Motor neuron (in vitro differentiated cells): ENCODE measurements at regions not wholly inside any gene's neighbourhood (a gene's known extent, or its start where the extent isn't known, plus 50 kb on each side); places are given as distances from the start of the nearest gene placed in this dataset.
A peak's percentile ranks its signal among the peaks of the same experiment; 100 is the strongest.

Experiments
- ATAC-seq, 8 experiments: fragments of 200-7000 bp; cut with Tn5 transposase; replicated peaks in 6 of 8; 2 replicates each; pipeline ENCODE4 v1.8.0; 2021; ENCODE audit warnings: mild to moderate bottlenecking in 8 of 8, moderate library complexity in 8 of 8
- H3K27ac ChIP-seq, 2 donors: fragments of 250-450 bp; sonication (Bioruptor Pico); 2 replicates each; pipeline ENCODE4 v1.9.0; 2021; ENCODE audit warnings: antibody characterized with exemption in 2 of 2, mild to moderate bottlenecking in 2 of 2, moderate library complexity in 1 of 2
- H3K4me1 ChIP-seq, 2 donors: fragments of 250-450 bp; sonication (Bioruptor Pico); replicated peaks in 1 of 2; 2 replicates each; pipeline ENCODE4 v1.6.1; 2021; ENCODE audit warnings: antibody characterized with exemption in 2 of 2, mild to moderate bottlenecking in 2 of 2, moderate library complexity in 1 of 2
- H3K4me3 ChIP-seq, 5 donors: fragments of 250-450 bp; sonication (Bioruptor Pico); 2 replicates each; pipeline ENCODE4 v1.9.0; 2021; ENCODE audit warnings: antibody characterized with exemption in 5 of 5, mild to moderate bottlenecking in 5 of 5, moderate library complexity in 4 of 5
- WGBS, 10 experiments: fragments of 450-650 bp; shearing (Covaris generic); methylation state at CpG; one replicate each; pipeline ENCODE4 v1.0.0; 2022; 5-methylcytosine and 5-hydroxymethylcytosine counted together
- in situ Hi-C, 9 experiments: fragments of 400-800 bp; cut with MboI; loops; one replicate each; pipeline ENCODE4 v1.15.0; 2021; ENCODE audit warnings: low sequenced_read_pairs in 9 of 9, low pct_unique_long_range_greater_than_20kb in 2 of 9; ENCODE audit not compliant: unreplicated experiment in 9 of 9

- in situ Hi-C loops: loop anchor here in 1 of 9 experiments (25.0 kb wide), 1 partner anchor 341 kb away; no protein-coding TSS in a partner anchor
- no peak for ATAC-seq
- Histone ChIP-seq H3K4me3 (no peak overlapping the region), H3K4me1 (no peaks in the 10 kb centered on the region), H3K27ac (no peak overlapping the region)
- 20 to 100% (median 57%) methylated on average over 1 to 4 of the region's 4 CpGs; no CpG with 5 or more reads in 2 of the 10 experiments for WGBS, 10 experiments
These were observed 294.0 kb upstream of the SMARCA2 start for GRCh38 chr9:1721196-1721595.

GRCh38 chr9:1722404-1722803 lies 292.7 kb upstream of the SMARCA2 start:
- ATAC-seq: peak in 5 of 8 experiments; percentile 35 to 79 (median 46)
- WGBS, 10 experiments: 0 to 100% (median 71%) methylated on average over 1 of the region's 1 CpG; no CpG with 5 or more reads in 6 of the 10 experiments
- in situ Hi-C loops: loop anchor here in 1 of 9 experiments (25.0 kb wide), 1 partner anchor 340 kb away; no protein-coding TSS in a partner anchor
- Histone ChIP-seq H3K4me3 (no peak overlapping the region), H3K27ac (no peak overlapping the region), H3K4me1 (no peaks in the 10 kb centered on the region)

GRCh38 chr9:1723522-1724015 lies 291.6 kb upstream of the SMARCA2 start:
- peak in 2 of 8 experiments; percentile 66 to 83 for ATAC-seq
- H3K4me3 ChIP-seq: no peak overlapping the region
- no peak overlapping the region for H3K27ac ChIP-seq
- H3K4me1 ChIP-seq: no peaks in the 10 kb centered on the region
- WGBS, 10 experiments: 36 to 91% (median 71%) methylated on average over 1 to 3 of the region's 3 CpGs; no CpG with 5 or more reads in 1 of the 10 experiments
- in situ Hi-C loops: loop anchor here in 1 of 9 experiments (25.0 kb wide), 1 partner anchor 339 kb away; no protein-coding TSS in a partner anchor

GRCh38 chr9:1726993-1727759 lies 288.0 kb upstream of the SMARCA2 start:
- ATAC-seq: peak in 2 of 8 experiments; percentile 18 to 85
- 33 to 100% (median 80%) methylated on average over 1 to 4 of the region's 4 CpGs; no CpG with 5 or more reads in 1 of the 10 experiments for WGBS, 10 experiments
- in situ Hi-C loops: loop anchor here in 1 of 9 experiments (25.0 kb wide), 1 partner anchor 110 kb away; no protein-coding TSS in a partner anchor
- Histone ChIP-seq H3K4me1 (no peaks in the 10 kb centered on the region), H3K4me3 (no peak overlapping the region), H3K27ac (no peak overlapping the region)

DNA sequence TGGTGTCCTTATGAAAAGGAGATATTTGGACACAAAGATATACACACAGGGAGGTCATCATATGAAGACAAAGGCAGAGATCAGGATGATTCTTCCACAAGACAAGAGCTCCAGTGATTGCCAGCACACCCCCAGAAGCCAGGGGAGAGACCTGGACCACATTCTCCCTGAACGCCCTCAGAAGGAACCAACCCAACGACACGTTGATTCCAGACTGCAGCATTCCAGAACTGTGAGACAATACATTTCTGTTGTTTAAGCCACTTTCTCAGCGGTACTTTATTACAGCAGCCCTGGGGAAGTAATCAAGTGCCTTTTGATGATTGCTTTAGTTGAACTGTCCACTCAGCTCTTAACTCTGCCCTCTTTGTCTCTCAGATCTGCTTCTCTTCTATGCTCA lies 285.5 kb upstream of the SMARCA2 start:
- in situ Hi-C loops: loop anchor here in 1 of 9 experiments (25.0 kb wide), 1 partner anchor 108 kb away; no protein-coding TSS in a partner anchor
- WGBS, 10 experiments: 0 to 100% (median 53%) methylated on average over 1 to 4 of the region's 4 CpGs; no CpG with 5 or more reads in 3 of the 10 experiments
- ATAC-seq: no peak
- Histone ChIP-seq H3K27ac (no peak overlapping the region), H3K4me3 (no peak overlapping the region), H3K4me1 (no peaks in the 10 kb centered on the region)

- H3K4me3 ChIP-seq: no peak overlapping the region
- no peak overlapping the region for H3K27ac ChIP-seq
- H3K4me1 ChIP-seq: no peaks in the 10 kb centered on the region
- peak in 2 of 8 experiments; percentile 17 to 47 for ATAC-seq
- WGBS, 10 experiments: 5 to 100% (median 56%) methylated on average over 1 to 4 of the region's 4 CpGs
- in situ Hi-C loops: loop anchor here in 1 of 9 experiments (25.0 kb wide), 1 partner anchor 105 kb away; no protein-coding TSS in a partner anchor
These were observed 282.5 kb upstream of the SMARCA2 start for GRCh38 chr9:1732670-1733069.

DNA sequence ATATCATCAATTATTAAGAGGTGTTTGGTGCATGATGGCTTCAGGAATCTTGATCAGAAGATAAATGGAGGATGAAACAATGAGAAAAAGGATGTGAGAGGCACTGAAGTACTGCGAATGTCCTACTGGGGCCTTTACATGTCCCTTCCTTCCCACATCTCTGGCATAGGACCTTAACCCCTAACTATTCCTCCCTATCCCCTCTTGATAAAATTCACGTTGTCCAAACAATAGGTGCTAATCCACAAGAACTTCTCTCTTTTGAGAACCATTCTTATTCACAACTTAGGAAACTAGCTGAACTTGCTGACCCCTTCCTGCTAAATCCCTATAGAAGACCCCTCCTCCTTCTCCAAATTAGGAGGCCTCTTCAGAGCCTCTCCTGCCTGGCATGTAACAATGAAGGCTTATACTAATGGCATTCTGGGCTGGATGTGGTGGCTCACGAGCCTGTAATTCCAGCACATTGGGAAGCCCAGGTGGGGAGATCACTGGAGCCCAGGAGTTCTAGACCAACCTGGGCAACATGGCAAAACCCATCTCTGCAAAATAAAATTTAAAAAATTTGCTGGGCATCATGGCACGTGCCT lies 276.5 kb upstream of the SMARCA2 start:
- 0 to 80% (median 47%) methylated on average over 1 to 4 of the region's 4 CpGs; no CpG with 5 or more reads in 1 of the 10 experiments for WGBS, 10 experiments
- Histone ChIP-seq H3K4me1 (no peaks in the 10 kb centered on the region), H3K27ac (no peak overlapping the region), H3K4me3 (no peak overlapping the region)
- no peak for ATAC-seq
- in situ Hi-C loops: loop anchor here in 1 of 9 experiments (25.0 kb wide), 1 partner anchor 99 kb away; no protein-coding TSS in a partner anchor

DNA sequence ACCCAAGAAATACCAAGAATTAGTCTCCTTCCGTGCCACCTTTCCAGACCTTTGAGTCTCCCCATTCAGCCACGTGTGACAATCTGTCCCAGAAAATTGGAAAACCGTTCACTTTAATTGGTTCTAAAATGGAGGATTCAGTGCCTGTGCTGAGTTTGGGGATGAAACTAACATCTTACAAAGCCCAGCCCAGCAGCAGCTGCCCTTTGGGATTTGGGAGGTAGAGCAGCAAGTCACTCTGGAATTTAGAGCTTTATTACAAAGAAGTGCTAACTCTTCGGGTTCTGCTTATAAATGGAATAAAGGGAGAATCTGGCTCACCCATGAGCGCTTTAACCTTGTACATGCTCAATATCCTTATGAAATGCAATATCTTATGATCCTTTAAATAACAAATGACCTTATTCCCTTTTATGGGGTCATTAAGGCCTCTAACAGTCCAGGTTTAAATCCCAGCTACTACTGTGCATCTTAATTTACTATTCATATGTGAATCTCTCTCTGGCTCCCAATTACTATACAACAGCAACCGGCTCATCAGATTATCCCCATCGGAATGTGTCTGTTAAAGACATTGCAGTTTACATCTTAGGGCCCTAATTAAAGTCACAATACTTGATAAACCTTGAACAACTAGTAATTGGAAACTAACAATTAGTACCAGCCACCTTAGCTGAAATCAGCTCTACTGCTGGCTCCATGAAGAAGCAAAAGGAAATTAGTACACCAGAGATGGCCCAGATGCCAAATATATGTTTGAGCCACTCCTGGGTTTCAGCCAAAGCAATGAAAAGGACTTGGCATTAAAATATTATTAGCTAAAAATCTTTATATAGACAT lies 271.8 kb upstream of the SMARCA2 start:
- in situ Hi-C loops: loop anchor here in 1 of 9 experiments (25.0 kb wide), 1 partner anchor 94 kb away; no protein-coding TSS in a partner anchor
- Histone ChIP-seq H3K4me1 (no peaks in the 10 kb centered on the region), H3K27ac (no peak overlapping the region), H3K4me3 (no peak overlapping the region)
- WGBS, 10 experiments: 6 to 100% (median 71%) methylated on average over 1 to 7 of the region's 7 CpGs; no CpG with 5 or more reads in 1 of the 10 experiments
- no peak for ATAC-seq

DNA sequence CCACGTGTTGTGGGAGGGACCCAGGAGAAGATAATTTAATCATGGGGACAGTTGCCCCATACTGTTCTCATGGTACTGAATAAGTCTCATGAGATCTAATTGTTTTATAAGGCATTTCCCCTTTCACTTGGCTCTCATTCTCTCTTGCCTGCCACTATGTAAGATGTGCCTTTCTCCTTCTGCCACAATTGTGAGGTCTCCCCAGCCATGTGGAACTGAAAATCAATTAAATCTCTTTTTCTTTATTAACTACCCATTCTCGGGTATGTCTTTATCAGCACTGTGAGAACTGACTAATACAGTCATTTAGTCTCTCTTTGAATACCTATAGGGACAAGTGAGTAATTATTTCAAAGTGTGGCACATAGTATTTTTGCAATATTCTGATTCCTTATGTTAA lies 269.2 kb upstream of the SMARCA2 start:
- no peak overlapping the region for H3K4me3 ChIP-seq
- 0 to 83% (median 32%) methylated on average over 1 to 2 of the region's 2 CpGs; no CpG with 5 or more reads in 1 of the 10 experiments for WGBS, 10 experiments
- H3K27ac ChIP-seq: no peak overlapping the region
- in situ Hi-C loops: loop anchor here in 1 of 9 experiments (25.0 kb wide), 1 partner anchor 91 kb away; no protein-coding TSS in a partner anchor
- no peak for ATAC-seq
- H3K4me1 ChIP-seq: no peaks in the 10 kb centered on the region

DNA sequence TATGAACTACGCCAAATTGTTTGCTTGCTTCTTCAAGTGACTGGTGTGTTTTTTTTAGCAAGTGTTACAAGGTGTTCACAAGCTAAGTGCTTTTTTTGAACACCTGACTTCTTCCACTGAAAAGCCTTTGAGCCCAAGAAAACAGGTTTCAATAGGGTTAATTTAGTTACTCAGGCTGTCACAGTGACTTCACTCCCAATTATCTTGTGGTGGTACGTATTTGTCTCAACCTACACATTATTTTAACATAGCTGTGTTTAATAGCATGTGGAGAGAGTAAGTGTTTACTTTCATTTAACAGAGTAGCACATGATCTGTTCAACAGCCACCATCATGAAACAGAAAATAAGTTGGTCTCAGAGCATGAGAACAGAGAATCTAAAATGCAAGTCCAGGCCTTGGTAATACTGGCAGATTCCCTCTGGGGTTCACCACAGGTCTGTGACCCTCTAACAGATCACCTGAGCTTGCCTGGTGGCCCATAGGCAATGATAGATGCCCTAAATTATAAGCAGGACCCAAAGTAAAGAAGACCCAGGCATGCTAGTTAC lies 267.7 kb upstream of the SMARCA2 start:
- no peak overlapping the region for H3K4me3 ChIP-seq
- no peak overlapping the region for H3K27ac ChIP-seq
- no peak for ATAC-seq
- no peaks in the 10 kb centered on the region for H3K4me1 ChIP-seq
- WGBS, 10 experiments: 0 to 100% (median 84%) methylated on average over 1 to 2 of the region's 2 CpGs
- in situ Hi-C loops: loop anchor here in 1 of 9 experiments (25.0 kb wide), 1 partner anchor 90 kb away; no protein-coding TSS in a partner anchor

GRCh38 chr9:1748407-1748806 lies 266.7 kb upstream of the SMARCA2 start:
- Histone ChIP-seq H3K4me3 (no peak overlapping the region), H3K4me1 (no peaks in the 10 kb centered on the region), H3K27ac (no peak overlapping the region)
- in situ Hi-C loops: loop anchor here in 1 of 9 experiments (25.0 kb wide), 1 partner anchor 89 kb away; no protein-coding TSS in a partner anchor
- 0 to 80% (median 65%) methylated on average over 1 of the region's 1 CpG; no CpG with 5 or more reads in 4 of the 10 experiments for WGBS, 10 experiments
- ATAC-seq: no peak

DNA sequence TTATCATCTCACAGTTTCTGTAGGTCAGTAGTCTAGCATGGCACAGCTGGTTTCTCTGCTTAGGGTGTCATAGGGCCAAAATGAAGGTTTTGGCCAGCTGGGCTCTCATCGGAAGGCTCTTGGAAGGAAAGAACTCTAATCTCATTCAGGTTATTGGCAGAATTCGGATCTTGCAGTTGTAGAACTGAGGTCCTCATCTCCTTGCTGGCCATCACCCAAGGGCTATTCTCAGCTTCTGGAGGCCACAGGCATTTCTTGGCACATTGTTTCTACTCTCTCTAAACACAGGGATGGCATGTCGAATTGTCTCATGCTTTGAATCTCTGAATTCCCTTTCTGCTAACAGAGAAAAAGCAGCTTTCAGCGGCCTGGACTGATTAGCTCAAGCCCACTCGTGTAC lies 258.0 kb upstream of the SMARCA2 start:
- Histone ChIP-seq H3K4me3 (no peak overlapping the region), H3K4me1 (no peaks in the 10 kb centered on the region), H3K27ac (no peak overlapping the region)
- 6 to 85% (median 60%) methylated on average over 1 to 5 of the region's 5 CpGs; no CpG with 5 or more reads in 3 of the 10 experiments for WGBS, 10 experiments
- in situ Hi-C loops: no loop called here
- no peak for ATAC-seq
